ENCODE measurements at regions not wholly inside any gene's neighbourhood (a gene's known extent, or its start where the extent isn't known, plus 50 kb on each side); places are given as distances from the start of the nearest gene placed in this dataset.

- 54 to 65% (median 63%) methylated on average over 3 of the region's 3 CpGs for WGBS, 4 donors
- no peak for DNase-seq
Observed at GRCh38 chr10:78814407-78814806, 254.4 kb upstream of the ZMIZ1 start.

DNA sequence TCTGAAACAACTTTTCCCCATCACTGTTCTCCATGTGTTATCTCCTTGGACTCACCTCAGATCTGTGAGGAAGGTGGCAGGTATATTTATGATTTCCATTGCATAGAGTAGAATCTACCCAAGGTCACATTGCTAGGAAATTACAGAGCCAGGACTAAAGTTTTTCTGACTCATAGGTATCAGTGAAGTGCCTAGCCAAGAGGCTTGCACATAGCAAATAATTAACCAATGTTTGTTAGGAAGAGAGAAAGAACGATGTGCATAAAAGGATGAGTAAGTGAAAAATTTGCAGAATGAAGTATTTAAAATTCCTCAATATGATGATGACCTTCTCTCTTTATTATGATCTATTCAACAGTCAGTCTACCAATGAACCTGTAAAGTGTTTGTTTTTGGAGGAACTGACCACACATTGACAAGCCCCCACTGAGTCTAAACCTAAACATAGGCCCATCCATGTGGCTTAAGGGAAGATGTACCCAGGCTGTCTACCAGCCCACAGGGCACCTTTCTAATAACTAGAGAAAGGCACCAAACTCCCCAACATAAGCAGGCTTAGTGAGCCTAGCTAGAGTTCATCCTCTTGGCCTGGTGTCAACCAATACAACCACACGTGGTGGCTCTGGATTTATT is 252.9 kb upstream of the ZMIZ1 start:
- H3K4me3 ChIP-seq = no peak overlapping the region
- H3K27me3 ChIP-seq = no peaks in the 10 kb centered on the region
- no peak overlapping the region for H3K27ac ChIP-seq
- no peak for TF ChIP-seq POLR2A (IDR thresholded peaks at IDR 0.05)
- TF ChIP-seq CTCF (IDR thresholded peaks at IDR 0.05) = no peak
- WGBS, 4 donors = 32 to 61% (median 49%) methylated on average over 1 to 2 of the region's 2 CpGs
- H3K4me1 ChIP-seq (replicated peaks in 1 of 2) = peaks cover 0 to 6% of the 10 kb centered on the region in 2 donors
- H3K9me3 ChIP-seq (replicated peaks in 1 of 3) = no peaks in the 10 kb centered on the region
- no peaks in the 10 kb centered on the region for H3K36me3 ChIP-seq (replicated peaks in 1 of 2)
- DNase-seq = no peak
- intact Hi-C loops (cut with DNase I) = no loop called here

More at GRCh38 chr10:78814407-78814806, 254.4 kb upstream of the ZMIZ1 start:
- no peaks in the 10 kb centered on the region for H3K9me3 ChIP-seq (replicated peaks in 1 of 3)
- no peak overlapping the region for H3K27ac ChIP-seq
- H3K27me3 ChIP-seq = no peaks in the 10 kb centered on the region
- no peaks in the 10 kb centered on the region for H3K36me3 ChIP-seq (replicated peaks in 1 of 2)
- intact Hi-C loops (cut with DNase I) = no loop called here
- H3K4me3 ChIP-seq = no peak overlapping the region
- TF ChIP-seq POLR2A (IDR thresholded peaks at IDR 0.05) (no peak), CTCF (IDR thresholded peaks at IDR 0.05) (no peak)
- H3K4me1 ChIP-seq (replicated peaks in 1 of 2) = peaks cover 0 to 6% of the 10 kb centered on the region in 2 donors

DNA sequence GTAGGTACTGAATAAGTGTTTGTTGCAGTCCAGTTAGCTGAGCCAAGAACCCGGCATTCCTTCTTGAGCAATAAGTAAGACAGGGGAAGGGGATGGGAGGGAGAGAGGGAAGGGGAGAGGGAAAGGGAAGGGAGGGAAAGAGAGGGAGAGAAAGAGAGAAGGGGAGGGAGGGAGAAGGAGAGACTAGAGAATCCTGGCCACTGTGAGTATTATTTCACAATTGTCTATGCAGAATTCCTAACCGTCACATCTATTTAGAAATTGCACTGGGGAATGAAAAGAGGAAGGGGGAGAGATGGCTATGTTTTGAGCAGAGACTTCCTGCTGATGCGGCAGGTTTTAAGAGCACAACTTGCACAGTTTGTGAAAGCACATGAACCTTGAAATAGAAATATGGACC is 251.4 kb upstream of the ZMIZ1 start:
- Histone ChIP-seq H3K4me3 (no peak overlapping the region), H3K9me3 (replicated peaks in 1 of 3) (no peaks in the 10 kb centered on the region), H3K36me3 (replicated peaks in 1 of 2) (no peaks in the 10 kb centered on the region), H3K4me1 (replicated peaks in 1 of 2) (peaks cover 0 to 6% of the 10 kb centered on the region in 2 donors), H3K27ac (no peak overlapping the region), H3K27me3 (no peaks in the 10 kb centered on the region)
- 43 to 58% (median 49%) methylated on average over 3 of the region's 3 CpGs for WGBS, 4 donors
- intact Hi-C loops (cut with DNase I) = no loop called here
- TF ChIP-seq CTCF (IDR thresholded peaks at IDR 0.05) (no peak), POLR2A (IDR thresholded peaks at IDR 0.05) (no peak)
- DNase-seq = peak in 1 of 7 donors; percentile 27

- Histone ChIP-seq H3K27ac (peak overlapping the region in 1 of 5 donors; percentile 21), H3K9me3 (replicated peaks in 1 of 3) (no peaks in the 10 kb centered on the region), H3K4me3 (no peak overlapping the region), H3K36me3 (replicated peaks in 1 of 2) (no peaks in the 10 kb centered on the region), H3K27me3 (no peaks in the 10 kb centered on the region), H3K4me1 (replicated peaks in 1 of 2) (peaks cover 0 to 6% of the 10 kb centered on the region in 2 donors)
- intact Hi-C loops (cut with DNase I) = no loop called here
- TF ChIP-seq POLR2A (IDR thresholded peaks at IDR 0.05) (no peak), CTCF (IDR thresholded peaks at IDR 0.05) (no peak)
- WGBS, 4 donors = 86 to 95% (median 90%) methylated on average over 3 of the region's 3 CpGs
- DNase-seq = no peak
Observed at GRCh38 chr10:78817804-78818203, 251.0 kb upstream of the ZMIZ1 start.
